Suppressor macrophage (primary cell): ENCODE measurements at regions not wholly inside any gene's neighbourhood (a gene's known extent, or its start where the extent isn't known, plus 50 kb on each side); places are given as distances from the start of the nearest gene placed in this dataset.

Experiments used
- DNase-seq, 4 experiments: peaks; one replicate each; pipeline ENCODE4 v3.0.0-alpha.2; 2020 to 2022

DNA sequence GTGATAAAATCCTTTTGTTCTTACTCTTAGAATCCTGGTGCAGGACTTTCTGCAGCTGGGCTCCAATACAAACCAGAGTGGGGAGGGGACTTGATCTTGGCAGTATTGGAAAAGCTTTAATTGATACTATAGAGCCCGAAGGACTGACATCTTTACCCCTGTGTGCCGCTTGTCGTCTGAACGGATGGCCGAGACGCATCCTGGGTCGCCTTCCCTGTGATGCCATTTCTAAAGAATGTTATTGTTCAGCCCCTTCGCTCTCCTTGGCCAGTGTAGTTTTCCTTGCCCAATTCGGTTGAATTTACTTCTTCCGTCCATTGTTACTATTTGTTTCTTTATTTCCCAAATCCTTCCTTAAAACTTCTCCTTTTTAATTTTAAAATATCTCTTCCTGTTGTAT is 80.9 kb downstream of the CLDN34 start:
- DNase-seq = no peak

DNA sequence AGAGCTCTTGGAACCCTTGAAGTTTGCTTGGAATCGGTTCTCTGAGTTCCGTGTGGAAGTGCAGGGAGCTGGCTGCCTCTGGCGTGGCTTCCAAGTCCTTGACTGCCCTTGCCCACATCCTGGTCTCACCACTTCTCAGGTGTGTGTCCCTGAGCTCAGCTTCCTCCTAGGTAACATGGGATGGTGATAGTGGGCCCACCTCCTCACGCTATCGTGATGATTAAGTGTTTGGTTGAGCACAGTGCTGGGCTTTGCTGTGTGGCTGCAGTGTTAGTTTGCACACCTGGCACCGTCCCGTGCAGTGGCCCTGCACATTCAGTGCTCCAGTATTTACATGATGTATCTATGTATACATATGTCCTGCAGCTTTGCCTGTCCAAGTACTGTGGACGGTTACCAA is 81.5 kb downstream of the CLDN34 start:
- no peak for DNase-seq

DNA sequence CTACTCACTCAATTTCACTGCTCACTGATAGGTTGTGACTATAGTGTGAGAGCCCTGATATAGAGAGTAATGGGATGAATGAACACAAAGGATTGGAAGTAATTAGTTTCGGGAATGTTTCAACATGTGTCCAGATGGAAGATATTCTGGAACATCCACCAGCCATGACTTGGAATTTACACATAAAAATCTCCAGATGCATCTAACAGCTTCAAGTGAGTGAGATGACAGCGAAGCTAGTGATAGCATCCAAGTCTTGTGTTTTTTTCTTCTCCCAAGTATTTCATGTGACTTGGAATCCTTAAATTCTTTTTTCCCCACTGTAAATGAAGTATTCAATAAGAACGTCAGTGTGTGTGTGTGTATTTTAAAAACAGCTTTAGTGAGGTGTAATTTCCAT is 82.1 kb downstream of the CLDN34 start:
- no peak for DNase-seq

DNA sequence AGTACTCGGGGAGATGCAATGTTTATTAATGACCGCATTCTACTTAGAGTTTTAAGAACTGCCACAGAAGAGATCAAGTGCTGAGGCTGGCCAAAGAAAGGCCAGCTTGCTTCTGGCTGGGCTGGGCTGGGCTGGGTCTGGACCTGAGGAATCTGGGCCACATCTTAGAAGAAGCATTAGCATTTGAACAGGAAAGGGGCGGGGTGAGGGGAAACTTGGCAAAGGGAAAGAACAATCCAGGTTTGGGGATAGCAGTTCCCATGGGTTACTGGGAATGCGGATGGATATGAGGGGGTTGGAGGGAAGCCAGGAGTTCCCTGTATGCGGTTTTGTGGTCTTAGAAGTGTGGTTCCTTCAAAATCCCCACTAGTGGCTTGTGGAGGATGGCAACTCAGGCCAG is 83.3 kb downstream of the CLDN34 start:
- no peak for DNase-seq

DNA sequence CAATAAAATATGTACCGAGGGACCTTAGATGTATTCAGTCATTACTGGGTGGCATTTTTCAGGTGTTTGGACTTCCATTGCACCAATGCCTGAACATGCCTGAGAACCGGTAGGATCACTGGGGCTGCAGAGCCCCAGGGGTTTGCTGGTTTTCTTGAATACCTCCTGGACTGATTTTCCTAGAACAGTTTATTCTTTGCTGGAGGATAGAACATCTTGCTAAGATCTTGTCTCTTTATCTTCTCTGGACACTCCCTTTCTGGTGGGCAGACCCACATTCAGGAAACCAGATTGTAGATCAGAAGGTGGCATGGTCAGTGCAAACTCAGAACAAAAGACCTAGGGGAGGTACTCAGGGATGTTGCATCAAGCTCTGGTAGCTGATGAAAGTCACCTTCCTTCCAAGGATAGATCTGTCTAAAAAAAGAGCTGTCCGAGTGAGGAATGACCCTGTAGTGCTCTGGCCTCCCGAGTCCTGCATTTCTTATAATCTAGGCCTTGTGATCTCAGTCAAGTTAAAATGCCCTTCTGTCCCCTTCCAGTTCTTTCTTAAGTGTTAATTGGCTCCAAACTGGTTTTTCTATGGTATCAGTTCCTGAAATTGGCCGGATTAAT is 84.8 kb downstream of the CLDN34 start:
- DNase-seq = no peak

DNA sequence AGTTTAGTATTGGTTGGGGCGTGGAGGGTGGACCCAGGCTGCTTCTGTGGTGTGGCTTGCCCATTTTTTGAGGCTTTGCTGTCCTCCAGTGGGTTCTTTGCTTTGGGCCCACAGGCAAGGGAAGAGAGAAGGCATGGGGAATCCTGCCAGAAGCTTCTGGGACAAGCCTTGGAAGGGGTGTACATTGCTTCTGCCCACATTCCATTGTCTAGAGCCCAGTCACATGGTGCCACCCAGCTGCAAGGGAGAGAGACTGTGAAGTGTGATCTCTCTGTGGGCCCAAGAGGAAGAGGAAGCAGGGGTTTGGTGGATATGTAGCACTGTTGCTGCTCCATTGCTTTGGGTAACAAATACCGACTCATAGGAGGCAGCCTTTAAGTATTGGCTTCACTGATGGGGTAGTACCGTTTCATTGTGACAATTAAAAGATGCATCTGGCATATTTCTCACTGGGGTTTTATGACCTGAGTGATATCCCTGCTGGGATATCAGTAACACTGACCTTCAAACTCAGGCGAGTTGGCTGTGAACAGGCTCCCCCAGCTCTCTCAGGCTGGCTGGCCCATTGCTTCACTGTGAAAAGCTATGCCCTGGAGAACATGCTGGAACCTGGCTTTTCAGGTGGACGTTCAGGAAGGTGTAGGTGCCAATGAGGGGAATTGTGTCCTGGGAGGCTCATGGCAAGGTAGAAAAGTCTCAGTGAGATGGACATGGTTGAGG is 85.9 kb downstream of the CLDN34 start:
- peak; percentile 5 to 57 (median 44) for DNase-seq

DNA sequence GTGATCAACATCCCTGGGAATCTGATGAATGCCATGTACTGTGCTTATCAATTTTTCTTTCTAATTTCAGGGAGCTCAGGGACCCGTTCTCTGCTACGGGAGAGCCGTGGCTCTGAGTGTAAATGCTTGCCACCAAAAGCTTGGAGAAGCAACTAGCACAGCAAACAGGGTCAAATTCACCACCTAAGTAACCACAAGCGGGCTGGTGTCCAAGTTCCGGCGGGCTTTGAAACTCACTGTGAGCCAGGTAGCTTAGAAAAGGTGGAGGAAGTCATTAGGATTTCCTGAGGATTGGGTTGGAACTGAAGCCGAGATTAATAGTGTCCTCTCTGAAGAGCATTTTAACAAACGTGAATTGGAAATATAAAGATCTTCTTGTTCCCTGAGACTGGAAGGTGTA is 87.2 kb downstream of the CLDN34 start:
- DNase-seq = no peak

DNA sequence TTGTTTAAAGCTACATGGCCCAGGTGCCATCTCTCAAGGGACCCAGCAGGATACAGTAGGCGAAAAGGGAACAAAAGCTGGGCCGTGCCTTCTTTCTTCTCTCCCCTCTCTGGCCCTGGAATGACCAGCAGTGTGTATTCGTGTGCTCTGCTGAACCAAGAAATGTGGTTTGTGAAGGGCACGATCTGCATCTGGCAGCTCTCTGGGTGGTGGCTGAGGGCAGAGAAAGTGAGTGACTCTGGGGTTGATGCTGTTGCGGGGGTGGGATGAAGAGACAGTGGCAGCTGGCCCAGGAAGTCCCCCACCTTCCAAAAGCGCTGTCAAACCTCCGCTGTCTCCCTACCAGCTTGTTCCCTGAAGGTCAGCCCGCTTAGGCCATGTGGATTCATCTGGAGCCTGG is 88.3 kb downstream of the CLDN34 start:
- DNase-seq = no peak

DNA sequence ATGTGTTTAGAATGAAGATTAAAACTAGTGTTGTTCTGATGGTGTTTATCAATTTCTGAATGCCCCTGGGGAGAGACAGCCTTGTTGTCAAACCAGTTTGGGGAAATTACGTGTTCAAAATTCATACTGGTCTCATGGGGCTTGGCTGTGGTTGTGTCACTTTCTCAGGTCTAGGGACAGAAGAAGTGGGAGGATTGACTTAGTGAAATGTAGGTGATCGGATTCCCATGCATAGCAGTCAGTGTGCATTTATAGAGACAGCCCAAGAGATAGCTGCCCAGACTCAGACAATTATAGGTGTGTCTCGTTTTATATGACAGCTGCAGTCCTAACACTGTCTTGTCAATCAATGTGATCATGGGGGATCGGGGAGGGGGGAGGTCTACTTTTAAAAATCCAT is 94.4 kb upstream of the CLCN4 start:
- DNase-seq = no peak

DNA sequence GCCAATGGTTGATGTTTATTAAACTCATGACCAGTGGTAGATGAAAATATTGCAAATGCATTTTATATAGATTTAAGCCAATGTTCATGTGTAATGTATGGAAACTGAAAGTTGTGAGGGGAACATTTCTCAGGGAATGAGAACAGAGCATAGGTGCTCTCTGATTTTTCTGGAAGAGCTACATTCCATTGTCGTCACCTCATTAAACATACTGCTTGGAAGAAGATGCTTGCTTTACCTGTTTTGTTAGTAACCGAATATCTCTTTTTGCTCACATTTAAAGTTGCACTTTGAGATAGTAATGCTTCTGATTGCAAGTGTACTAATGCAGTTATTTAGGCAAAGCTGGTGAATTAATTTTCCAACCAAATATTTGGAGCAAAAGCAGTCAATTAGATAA is 93.8 kb upstream of the CLCN4 start:
- no peak for DNase-seq

DNA sequence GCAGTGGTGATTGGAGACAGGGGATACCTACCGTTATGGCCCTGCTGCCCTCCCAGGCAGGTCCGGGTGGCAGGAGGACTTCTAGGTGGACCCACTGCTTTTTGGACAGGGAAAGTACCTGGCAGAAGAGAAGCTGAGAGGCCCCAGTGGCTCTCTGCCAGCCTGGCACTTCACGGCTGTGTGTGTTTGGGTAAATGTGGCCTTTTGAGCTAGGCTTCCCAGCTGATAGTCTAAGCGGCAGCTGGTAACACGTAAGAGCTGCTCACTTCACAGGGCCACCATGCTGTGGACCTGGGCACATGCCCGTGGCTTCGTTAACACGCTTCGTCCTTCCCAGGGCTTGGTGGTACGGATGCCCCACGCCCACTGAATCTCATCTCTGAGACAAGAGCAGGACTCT is 92.0 kb upstream of the CLCN4 start:
- no peak for DNase-seq

DNA sequence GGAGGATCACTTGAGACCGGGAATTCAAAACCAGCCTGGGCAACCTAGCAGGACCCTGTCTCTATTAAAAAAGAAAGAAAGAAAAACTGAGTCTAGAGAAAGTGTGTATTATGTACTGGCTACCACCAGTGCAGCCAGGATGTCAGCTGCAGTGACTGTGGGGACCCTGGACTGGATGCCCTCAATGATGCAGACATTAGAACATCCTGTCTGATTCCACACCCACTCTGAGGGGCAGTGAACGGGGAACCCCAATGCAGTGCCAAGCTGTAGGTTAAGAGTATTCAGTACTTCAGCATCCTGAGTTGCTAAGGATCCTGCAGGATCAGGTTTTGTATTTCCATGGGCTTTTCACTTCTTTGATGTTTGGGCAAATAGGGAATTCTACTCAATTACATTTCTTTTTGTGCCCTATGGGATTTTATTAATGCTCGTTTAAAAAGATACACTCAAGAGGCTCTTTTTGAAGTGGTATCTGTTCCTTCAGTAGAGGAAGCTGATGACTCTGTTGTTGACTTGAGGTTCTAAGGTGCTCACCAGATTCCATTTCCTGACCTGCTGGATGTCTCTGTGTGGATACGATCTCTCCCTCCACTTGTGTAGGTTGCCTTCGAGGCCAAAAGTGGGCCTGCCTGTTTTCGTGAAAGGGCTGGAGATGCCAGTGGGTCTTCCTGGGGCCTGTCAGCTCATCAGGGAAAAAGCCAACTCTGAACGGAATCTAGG is 85.9 kb upstream of the CLCN4 start:
- DNase-seq = no peak

DNA sequence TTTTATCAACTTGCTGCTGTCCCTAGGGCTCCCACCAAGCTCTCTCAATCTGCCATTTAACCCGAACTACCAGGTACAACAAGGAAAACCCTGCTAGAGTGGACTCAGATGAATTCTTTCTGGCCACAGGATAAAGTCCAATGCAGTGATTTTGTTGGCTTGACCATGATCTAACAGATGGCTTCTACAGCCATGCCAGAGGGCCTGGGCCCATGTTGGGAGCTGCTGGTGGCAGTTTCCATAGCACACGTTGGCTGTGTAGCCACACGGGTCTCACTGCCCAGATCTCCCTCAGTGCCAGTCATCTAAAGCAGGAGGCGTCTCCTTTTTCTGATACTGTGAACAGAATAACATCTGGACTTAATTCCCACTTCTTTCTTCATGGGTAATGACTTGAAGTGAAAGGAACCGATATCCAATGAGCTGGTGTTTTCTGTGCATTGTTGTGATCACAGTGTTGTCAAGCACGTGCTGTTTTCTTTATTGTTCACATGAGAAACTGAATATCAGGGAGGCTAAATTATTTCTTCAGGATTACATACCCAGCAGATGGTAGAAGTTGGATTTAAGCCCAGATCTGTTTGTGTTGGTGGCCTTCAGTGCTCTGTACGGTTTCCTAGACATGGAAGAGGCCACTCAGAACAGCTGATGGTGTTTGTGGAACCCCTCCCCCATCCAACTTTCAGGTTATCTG is 85.2 kb upstream of the CLCN4 start:
- no peak for DNase-seq

DNA sequence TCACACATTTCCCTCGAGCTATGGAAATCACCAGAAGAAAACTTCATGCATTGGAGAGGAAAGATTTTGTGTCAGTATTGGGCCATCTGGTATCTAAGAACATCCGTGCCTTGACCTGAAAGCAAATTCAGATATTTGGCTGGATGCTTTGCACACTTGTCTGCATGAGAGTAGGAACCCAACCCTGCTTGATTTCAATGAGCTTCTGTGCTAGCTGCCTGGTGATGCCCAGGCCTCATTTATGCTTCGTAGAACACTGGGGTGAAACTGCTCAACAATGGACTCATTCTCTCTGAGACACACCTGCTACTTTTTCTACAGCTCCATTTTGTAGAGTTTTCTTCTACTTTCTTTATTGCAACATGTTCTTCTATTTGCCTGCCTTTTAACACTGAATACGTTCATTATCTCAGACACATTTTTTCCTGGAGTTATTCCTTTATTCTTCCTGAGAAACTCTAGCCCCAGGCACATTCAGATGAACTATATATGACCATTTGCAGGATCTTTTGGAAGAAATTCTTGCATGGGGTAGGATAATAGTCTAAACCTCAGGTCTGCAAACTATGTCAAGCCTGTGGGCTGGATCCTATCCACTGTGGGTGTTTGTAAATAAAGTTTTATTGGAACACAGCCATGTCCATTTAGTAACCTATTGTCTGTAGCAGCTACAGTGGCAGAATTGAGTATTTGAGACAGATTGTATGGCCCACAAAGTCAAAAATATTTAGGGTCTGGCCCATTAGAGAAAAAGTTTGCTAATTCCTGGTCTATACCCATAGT is 83.8 kb upstream of the CLCN4 start:
- DNase-seq = no peak

DNA sequence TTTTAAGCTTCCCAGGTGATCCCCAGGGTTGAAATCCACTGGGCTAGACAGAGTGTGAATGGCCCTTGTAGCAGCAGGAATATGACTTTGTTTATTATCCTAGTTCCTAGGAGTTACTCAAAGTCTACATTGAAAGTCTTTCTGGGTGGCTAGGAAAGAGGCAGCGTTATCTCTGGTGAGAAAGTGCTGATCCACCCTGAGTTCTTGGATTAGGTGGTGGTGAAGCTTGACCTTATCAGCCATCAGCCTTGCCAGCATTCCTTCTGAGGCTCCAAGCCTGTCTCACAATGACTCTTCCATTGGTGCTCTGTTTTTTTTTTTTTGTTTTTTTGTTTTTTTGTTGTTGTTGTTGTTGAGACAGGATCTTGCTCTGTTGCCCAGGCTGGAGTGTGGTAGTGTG is 83.1 kb upstream of the CLCN4 start:
- DNase-seq = no peak

DNA sequence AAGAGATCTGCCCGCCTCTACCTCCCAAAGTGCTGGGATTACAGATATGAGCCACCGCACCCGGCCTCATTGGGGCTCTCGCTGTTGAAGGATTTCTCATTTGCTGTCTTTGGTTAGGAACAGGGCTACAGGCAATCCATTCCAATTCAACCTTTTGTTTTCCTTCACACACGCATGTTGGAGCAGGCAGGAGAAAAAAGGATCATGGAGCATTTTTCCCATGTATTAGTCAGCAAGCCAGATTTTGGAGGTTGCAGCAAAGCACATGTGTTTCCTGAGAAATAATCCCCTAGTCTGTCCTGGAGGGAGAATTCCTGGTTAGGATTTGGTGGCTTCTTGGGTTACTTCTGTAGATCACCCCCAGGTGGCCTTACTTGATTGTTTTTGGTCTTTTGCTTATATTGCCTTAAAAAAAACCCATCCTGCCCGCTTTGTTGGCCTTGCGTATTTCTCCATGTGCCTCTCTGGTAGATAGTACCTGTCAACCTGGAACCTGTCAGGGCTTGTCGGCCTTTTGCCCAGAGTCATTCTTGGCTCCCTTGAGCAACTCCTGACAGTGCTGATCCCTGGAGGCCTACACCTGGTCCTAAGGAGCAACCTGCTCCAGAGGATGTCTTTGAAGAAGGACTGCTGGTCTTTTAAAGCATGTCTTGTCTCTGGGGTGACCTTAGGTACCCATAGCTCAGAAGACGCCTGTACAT is 82.4 kb upstream of the CLCN4 start:
- DNase-seq = no peak

DNA sequence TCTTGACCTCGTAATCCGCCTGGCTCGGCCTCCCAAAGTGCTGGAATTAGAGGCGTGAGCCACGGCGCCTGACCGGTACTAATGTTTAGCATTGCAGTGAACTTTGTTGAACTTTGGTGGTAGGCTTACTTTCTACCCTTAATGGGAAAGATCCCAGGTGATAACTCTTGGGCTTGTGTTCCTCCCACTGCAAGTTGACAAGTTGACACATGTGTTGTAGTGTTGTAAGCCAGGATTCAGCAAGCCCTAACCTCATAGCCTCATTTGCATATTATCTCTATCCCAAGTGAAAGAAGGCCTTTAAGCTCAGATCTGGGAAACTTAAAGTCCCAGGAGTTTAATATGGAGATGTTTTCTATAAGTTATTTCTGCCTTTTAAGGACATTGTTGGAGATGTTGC is 80.0 kb upstream of the CLCN4 start:
- no peak for DNase-seq

DNA sequence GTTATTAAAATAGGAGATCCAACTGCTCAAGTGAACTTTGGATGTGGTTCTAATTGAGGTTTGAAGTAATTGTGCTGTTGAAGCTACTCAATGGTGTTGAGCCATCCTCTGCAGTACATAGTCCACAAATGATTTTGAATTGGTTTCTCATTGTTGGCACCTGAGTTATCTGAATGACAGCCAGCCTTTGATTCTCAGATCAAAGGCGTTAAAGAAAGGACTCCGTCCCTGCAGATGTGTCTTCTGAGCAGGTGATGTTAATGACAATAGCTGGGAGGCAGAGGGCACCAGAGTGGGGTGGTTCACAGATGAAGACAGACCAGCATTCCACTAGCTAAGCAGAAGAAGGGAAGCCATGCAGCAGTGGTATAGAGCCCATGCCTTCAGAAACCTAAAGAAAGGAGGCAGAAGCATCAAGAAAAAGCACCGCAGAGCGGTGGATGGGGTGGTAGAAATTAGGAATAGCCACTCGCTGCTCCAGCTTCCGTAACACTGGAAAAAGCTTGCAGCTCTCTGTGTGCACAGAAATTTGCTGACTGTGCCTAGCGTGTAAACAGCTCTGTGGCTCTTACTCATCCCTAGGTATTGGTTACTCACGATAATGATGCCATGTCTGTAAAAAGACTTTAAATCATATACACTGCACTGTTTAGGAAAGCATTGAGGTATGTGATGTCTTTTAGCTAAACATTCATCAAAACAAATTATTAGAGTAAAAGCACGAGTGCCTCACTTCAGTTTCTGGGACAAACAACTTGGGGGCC is 79.2 kb upstream of the CLCN4 start:
- no peak for DNase-seq

DNA sequence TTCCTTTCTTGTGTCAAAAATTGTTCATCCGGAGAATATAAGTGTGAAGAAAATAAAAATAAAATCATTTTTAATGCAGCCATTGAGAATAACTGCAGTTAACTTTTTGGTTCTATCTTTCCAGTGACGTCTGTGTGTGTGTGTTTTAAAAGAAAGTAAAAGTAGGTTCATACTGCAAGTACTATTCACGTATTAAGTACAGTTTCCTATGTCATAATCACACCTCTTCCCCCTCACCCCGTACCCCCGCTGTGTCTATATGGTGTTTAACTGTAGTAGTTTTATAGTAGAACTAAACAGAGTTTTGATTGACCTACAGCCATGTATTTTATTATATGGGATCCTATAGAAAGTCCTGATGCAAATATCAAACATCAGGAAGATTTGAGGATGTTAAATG is 78.5 kb upstream of the CLCN4 start:
- DNase-seq = no peak

DNA sequence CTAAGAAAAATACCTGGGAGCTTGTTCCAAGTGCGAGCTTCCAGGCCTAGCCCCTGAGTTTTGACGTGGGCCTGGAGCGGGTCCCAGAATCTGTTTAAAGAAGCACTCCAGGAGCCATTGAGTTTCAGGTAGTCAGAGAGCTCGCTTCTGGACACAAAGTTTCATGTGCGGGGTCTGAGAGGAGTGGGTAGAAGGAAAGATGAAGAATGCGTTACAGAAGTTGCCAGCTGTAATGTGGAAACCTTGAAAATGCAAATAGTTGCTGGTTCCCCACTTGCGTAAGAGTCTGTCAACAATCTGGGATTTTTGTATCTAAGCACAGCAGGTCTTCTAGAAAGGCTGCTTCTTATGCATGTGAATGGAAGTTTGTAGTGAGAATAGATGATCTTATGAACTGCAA is 77.5 kb upstream of the CLCN4 start:
- DNase-seq = no peak

DNA sequence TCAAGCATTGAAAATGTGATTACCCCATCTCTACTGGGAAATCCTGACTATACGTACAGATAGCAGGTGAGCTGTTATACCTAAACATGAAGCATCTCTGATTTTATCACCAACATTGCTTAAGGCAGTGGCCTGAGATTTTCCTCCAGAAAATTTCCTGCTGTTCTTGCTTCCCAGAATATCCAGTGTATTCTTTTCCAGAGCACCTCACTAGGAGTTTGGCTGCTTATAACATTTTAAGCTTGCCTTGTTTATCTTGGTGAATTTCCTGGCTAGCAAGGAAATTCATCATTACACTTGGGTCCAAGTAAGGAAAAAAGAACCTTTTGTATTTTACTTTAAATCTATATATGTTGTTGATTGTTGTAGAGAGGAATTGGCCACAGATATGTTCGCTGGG is 73.0 kb upstream of the CLCN4 start:
- DNase-seq = no peak
